D721Med (cell line): ENCODE measurements at regions not wholly inside any gene's neighbourhood (a gene's known extent, or its start where the extent isn't known, plus 50 kb on each side); places are given as distances from the start of the nearest gene placed in this dataset.

ENCODE experiments used
- DNase-seq: peaks from one replicate; pipeline ENCODE4 v3.0.0; 2011; ENCODE audit warnings: low spot score; ENCODE audit not compliant: insufficient read length
- FAIRE-seq: peaks from 2 replicates; lab custom pipeline; 2011; peaks lifted over from hg19 to GRCh38; lab: Jason Lieb, UNC
- TF ChIP-seq, protein P1 (sequence below): IDR thresholded peaks from 2 replicates; pipeline ENCODE4 v1.5.1; 2012; ENCODE audit warnings: mild to moderate bottlenecking, control low read depth; ENCODE audit not compliant: insufficient read depth; ENCODE audit errors: missing control alignments

DNA sequence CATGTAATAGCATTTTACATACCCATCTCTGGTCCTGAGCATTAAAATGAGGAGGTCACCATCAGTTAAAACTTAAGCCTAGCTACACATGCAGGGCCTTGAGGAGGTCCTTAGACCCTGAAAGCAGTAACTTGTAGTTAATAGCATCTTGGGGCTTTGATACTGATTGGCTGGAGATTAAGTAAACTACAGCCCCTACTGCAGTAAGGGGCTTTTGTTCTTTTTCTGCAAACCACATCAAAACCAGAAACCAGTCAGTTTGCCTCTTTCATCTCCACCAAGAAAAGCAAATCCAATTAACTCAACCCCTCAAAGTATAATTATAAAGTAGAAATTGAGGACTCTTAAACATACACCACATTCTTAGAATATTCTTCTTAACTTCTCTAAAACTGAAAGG is 622.7 kb downstream of the ZPLD1 start:
- no peak for FAIRE-seq
- TF ChIP-seq, protein P1, sequence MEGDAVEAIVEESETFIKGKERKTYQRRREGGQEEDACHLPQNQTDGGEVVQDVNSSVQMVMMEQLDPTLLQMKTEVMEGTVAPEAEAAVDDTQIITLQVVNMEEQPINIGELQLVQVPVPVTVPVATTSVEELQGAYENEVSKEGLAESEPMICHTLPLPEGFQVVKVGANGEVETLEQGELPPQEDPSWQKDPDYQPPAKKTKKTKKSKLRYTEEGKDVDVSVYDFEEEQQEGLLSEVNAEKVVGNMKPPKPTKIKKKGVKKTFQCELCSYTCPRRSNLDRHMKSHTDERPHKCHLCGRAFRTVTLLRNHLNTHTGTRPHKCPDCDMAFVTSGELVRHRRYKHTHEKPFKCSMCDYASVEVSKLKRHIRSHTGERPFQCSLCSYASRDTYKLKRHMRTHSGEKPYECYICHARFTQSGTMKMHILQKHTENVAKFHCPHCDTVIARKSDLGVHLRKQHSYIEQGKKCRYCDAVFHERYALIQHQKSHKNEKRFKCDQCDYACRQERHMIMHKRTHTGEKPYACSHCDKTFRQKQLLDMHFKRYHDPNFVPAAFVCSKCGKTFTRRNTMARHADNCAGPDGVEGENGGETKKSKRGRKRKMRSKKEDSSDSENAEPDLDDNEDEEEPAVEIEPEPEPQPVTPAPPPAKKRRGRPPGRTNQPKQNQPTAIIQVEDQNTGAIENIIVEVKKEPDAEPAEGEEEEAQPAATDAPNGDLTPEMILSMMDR, result no peak
- no peak for DNase-seq

DNA sequence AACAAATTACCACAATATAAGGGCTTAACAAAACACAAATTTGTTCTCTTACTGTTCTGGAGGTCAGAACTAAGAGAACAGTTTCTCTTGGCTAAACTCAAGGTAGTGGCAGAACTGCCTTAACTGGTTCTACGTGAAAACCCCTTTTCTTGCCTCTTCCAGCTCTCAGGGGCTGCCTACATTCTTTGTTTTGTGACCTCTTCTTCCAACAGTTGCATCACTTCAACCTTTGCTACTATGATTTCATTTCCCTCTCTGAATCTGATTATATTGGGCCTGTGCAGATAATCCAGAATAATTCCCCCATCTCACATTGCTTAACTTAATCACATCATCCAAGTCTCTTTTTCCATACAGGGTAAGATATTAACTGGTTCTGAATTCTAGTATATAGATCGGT is 624.6 kb downstream of the ZPLD1 start:
- no peak for FAIRE-seq
- TF ChIP-seq, protein P1, result no peak
- no peak for DNase-seq

DNA sequence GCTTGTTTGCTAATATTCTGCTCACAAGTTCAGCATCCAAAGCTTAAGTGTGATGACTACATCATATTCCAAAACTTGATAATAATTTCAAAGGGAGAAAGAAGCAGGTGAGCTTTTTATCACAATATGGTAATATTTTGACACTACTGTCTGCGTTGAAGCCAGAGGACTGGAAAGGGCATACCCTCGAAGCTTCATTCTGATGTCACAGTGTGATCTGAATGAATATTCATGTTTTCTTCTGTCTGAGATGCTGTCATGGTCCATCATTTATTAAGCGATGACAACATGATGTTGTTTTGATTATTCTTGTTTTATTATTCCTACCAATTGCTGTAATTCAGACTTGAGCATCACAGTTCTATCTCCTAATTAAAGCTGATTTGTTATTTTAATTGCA is 625.4 kb downstream of the ZPLD1 start:
- no peak for FAIRE-seq
- TF ChIP-seq, protein P1, result no peak
- no peak for DNase-seq

DNA sequence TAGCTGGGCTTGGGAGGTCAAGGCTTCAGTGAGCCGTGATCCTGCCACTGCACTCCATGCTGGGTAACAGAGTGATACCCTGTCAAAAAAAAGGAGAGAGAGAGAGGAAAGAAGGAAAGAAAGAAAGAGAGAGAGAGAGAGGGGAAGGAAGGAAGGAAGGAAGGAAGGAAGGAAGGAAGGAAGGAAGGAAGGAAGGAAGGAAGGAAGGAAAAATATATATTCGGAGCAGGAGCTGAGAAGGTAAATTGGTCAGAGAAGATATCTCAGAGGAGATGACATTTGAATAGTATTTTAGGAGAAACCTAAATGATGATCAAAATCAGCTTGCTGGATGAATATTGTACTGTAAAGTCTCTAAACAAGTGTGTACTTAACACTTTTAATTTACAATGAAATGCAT is 633.1 kb downstream of the ZPLD1 start:
- FAIRE-seq (no peak), DNase-seq (no peak)
- TF ChIP-seq, protein P1, result no peak

DNA sequence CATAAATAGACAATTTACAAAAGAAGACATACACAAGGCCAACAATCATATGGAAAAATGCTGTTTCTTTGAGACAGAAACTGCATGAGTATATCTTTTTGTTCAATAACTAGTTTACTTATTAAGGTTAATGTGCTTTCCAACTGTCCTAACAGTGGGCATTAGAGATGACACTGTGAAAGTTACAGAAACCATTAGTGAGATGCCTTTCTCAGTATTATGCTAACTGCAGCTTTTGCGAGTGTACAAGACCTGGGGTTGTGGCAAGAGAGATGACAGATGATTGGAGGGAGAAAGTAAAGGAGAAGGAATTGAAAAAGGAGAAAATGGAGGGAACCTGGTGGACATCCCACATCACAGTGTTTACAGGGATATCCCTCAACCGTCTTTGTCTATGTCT is 640.5 kb downstream of the ZPLD1 start:
- FAIRE-seq (no peak), DNase-seq (no peak)
- TF ChIP-seq, protein P1, result no peak

DNA sequence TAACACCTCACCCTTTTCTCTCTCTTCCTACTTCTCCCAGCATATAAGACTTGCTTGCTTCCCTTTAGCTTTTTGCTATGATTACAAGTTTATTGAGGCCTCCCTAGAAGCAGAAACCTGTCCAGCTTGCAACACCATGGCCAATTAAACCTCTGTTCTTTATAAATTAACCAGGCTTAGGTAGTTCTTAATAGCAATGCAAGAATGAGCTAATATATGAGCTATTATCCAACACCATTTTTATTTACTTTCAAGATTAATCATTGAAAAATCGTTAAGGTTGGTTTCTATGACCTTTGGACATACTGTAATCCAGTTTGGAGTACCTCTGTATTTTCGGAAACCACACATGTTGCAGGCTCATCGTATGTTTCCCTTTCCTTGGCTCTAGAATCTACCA is 643.1 kb downstream of the ZPLD1 start:
- TF ChIP-seq, protein P1, result no peak
- FAIRE-seq (no peak), DNase-seq (no peak)

DNA sequence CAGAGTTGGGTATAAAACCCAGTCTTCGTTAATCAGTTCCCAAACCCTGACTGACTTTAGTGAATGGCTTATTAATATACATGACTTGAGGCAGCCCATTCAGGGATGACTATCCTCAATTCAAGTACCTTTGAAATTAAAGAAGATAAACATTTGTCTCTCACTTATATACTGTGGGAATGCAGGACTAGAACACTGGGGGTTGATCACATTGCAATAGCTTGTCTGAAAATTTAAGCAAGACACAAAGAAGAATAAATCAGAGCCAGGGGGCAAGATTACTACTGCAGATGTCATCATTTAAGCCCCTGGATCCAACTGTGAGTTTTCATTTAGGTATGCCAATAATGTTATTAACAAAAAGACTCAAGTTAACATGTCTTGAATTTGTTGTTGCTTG is 647.7 kb downstream of the ZPLD1 start:
- no peak for FAIRE-seq
- no peak for DNase-seq
- TF ChIP-seq, protein P1, result no peak
